HG03571 (cell line): ENCODE measurements at regions not wholly inside any gene's neighbourhood (a gene's known extent, or its start where the extent isn't known, plus 50 kb on each side); places are given as distances from the start of the nearest gene placed in this dataset.

ENCODE experiments used
- ATAC-seq: cut with Tn5 transposase; IDR thresholded peaks from one replicate; pipeline ENCODE4 v1.9.1; 2021; ENCODE audit not compliant: unreplicated experiment

GRCh38 chr2:56444339-56444738, 260.5 kb downstream of the CCDC85A start:
- no peak for ATAC-seq

GRCh38 chr2:56448403-56449001, 264.7 kb downstream of the CCDC85A start:
- ATAC-seq, result no peak

- ATAC-seq, result no peak
Observed at GRCh38 chr2:56449002-56449431, 265.2 kb downstream of the CCDC85A start.

- ATAC-seq, result no peak
Observed at GRCh38 chr2:56449449-56449860, 265.7 kb downstream of the CCDC85A start.

GRCh38 chr2:56450047-56450446, 266.3 kb downstream of the CCDC85A start:
- no peak for ATAC-seq

GRCh38 chr2:56450772-56451171, 267.0 kb downstream of the CCDC85A start:
- ATAC-seq, result no peak

GRCh38 chr2:56455642-56456041, 271.9 kb downstream of the CCDC85A start:
- ATAC-seq, result no peak

- ATAC-seq, result no peak
Observed at GRCh38 chr2:56456791-56457190, 273.0 kb downstream of the CCDC85A start.

GRCh38 chr2:56460508-56460907, 276.7 kb downstream of the CCDC85A start:
- no peak for ATAC-seq

GRCh38 chr2:56464066-56464465, 280.3 kb downstream of the CCDC85A start:
- no peak for ATAC-seq

- no peak for ATAC-seq
Observed at GRCh38 chr2:56464613-56465012, 280.8 kb downstream of the CCDC85A start.

- no peak for ATAC-seq
Observed at GRCh38 chr2:56465491-56465890, 281.7 kb downstream of the CCDC85A start.

GRCh38 chr2:56473524-56473923, 289.7 kb downstream of the CCDC85A start:
- no peak for ATAC-seq

- ATAC-seq, result no peak
Observed at GRCh38 chr2:56474412-56475158, 290.8 kb downstream of the CCDC85A start.

- ATAC-seq, result no peak
Observed at GRCh38 chr2:56475191-56475590, 291.4 kb downstream of the CCDC85A start.

- no peak for ATAC-seq
Observed at GRCh38 chr2:56476509-56477071, 292.8 kb downstream of the CCDC85A start.

GRCh38 chr2:56478027-56478426, 294.2 kb downstream of the CCDC85A start:
- ATAC-seq, result no peak

- no peak for ATAC-seq
Observed at GRCh38 chr2:56483081-56483480, 299.3 kb downstream of the CCDC85A start.

GRCh38 chr2:56484906-56485305, 301.1 kb downstream of the CCDC85A start:
- ATAC-seq, result no peak

- ATAC-seq, result no peak
Observed at GRCh38 chr2:56500317-56500716, 316.5 kb downstream of the CCDC85A start.

- no peak for ATAC-seq
Observed at GRCh38 chr2:56502616-56503015, 318.8 kb downstream of the CCDC85A start.

- ATAC-seq, result no peak
Observed at GRCh38 chr2:56505885-56506284, 322.1 kb downstream of the CCDC85A start.
